Keratinocyte (primary cell): ENCODE measurements at regions not wholly inside any gene's neighbourhood (a gene's known extent, or its start where the extent isn't known, plus 50 kb on each side); places are given as distances from the start of the nearest gene placed in this dataset.

ENCODE experiments used
- CTCF ChIP-seq, 3 experiments: IDR thresholded peaks in 1 of 3; conservative IDR thresholded peaks in 1 of 3; optimal IDR thresholded peaks in 1 of 3; 2 replicates in 2 of 3; 3 replicates in 1 of 3; pipeline versions ENCODE3 to v1.5.1; 2011; ENCODE audit warnings: low read length in 3 of 3, mild to moderate bottlenecking in 3 of 3, moderate library complexity in 2 of 3, control low read depth in 1 of 3, inconsistent platforms in 1 of 3; ENCODE audit not compliant: insufficient read depth in 2 of 3; ENCODE audit errors: extremely low read depth in 1 of 3
- EZH2 ChIP-seq: IDR thresholded peaks from one replicate; pipeline ENCODE4 v1.6.1; 2012; ENCODE audit warnings: inconsistent platforms, mild to moderate bottlenecking, low read length, moderate library complexity

DNA sequence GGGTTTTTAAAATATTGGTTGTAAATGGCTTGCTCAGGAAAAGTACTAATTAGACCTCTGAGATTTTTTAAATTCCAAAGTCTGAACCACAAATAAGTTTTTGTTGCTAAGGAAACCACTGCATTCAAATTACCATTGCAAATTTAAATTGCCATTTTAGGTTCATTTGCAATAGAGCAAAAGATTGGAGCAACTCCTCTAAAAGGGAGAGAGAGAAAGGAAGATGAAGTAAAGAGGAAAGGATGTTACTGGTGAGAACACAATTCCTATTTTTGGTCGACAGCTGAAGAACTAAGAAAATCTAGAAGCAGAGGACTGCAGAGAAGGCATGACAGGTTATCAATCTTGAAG is 74.9 kb downstream of the FOXI3 start:
- no peak for TF ChIP-seq CTCF (optimal IDR thresholded peaks at IDR 0.05 in 1 of 3, IDR thresholded peaks at IDR 0.05 in 1 of 3, conservative IDR thresholded peaks at IDR 0.05 in 1 of 3; ENCODE audit: extremely low read depth in 1 of 3, insufficient read depth in 2 of 3, low read length in 3 of 3)
- TF ChIP-seq EZH2: no peak
